Osteocyte (in vitro differentiated cells): ENCODE measurements at regions not wholly inside any gene's neighbourhood (a gene's known extent, or its start where the extent isn't known, plus 50 kb on each side); places are given as distances from the start of the nearest gene placed in this dataset.
A peak's percentile ranks its signal among the peaks of the same experiment; 100 is the strongest.
"Not testable (repeated sequence)": the region's sequence is repeated elsewhere in the genome, so short reads cannot be mapped to it uniquely, and the experiment has no call there.

Source experiments
- DNase-seq: peaks from one replicate; pipeline ENCODE4 v3.0.0; 2021; ENCODE audit warnings: mixed read lengths; ENCODE audit not compliant: unreplicated experiment; ENCODE audit errors: extremely low spot score
- H3K27ac Mint-ChIP-seq: one replicate; pipeline ENCODE4 v1.8.0; 2021; ENCODE audit warnings: mild to moderate bottlenecking, mixed read lengths; ENCODE audit not compliant: unreplicated experiment
- H3K27me3 Mint-ChIP-seq: one replicate; pipeline ENCODE4 v1.8.0; 2021; ENCODE audit warnings: mixed read lengths; ENCODE audit not compliant: unreplicated experiment
- H3K36me3 Mint-ChIP-seq: one replicate; pipeline ENCODE4 v1.8.0; 2021; ENCODE audit warnings: mixed read lengths; ENCODE audit not compliant: unreplicated experiment
- H3K4me1 Mint-ChIP-seq: one replicate; pipeline ENCODE4 v1.8.0; 2021; ENCODE audit warnings: mixed read lengths; ENCODE audit not compliant: unreplicated experiment
- H3K4me3 Mint-ChIP-seq: one replicate; pipeline ENCODE4 v1.8.0; 2021; ENCODE audit warnings: mild to moderate bottlenecking, moderate library complexity, mixed read lengths; ENCODE audit not compliant: unreplicated experiment
- H3K9me3 Mint-ChIP-seq: one replicate; pipeline ENCODE4 v1.8.0; 2021; ENCODE audit warnings: mixed read lengths; ENCODE audit not compliant: unreplicated experiment
- CTCF ChIP-seq: fragments of 200-600 bp; sonication (generic); IDR thresholded peaks from 2 replicates; pipeline ENCODE4 v1.5.0; 2021; ENCODE audit warnings: antibody characterized with exemption, mild to moderate bottlenecking, moderate library complexity

GRCh38 chr6:22164236-22164635 is 132.6 kb downstream of the PRL start:
- Mint-ChIP-seq H3K27me3 (no peaks in the 10 kb centered on the region), H3K4me3 (no peak overlapping the region), H3K4me1 (peaks cover 10% of the 10 kb centered on the region), H3K9me3 (peaks cover 11% of the 10 kb centered on the region), H3K36me3 (peaks cover 3% of the 10 kb centered on the region), H3K27ac (peak overlapping the region; percentile 25)
- TF ChIP-seq CTCF = no peak
- no peak for DNase-seq

- DNase-seq, H3K27ac Mint-ChIP-seq, H3K4me3 Mint-ChIP-seq, H3K4me1 Mint-ChIP-seq, H3K27me3 Mint-ChIP-seq: not testable (repeated sequence)
- Mint-ChIP-seq H3K9me3 (peaks cover 33% of the 10 kb centered on the region), H3K36me3 (peaks cover 12% of the 10 kb centered on the region)
These were observed 125.8 kb downstream of the PRL start for GRCh38 chr6:22171006-22171405.

GRCh38 chr6:22171885-22172284 is 125.0 kb downstream of the PRL start:
- Mint-ChIP-seq H3K36me3 (peaks cover 12% of the 10 kb centered on the region), H3K9me3 (peaks cover 33% of the 10 kb centered on the region)
- not testable (repeated sequence) for H3K4me1 Mint-ChIP-seq, H3K27me3 Mint-ChIP-seq, H3K27ac Mint-ChIP-seq, H3K4me3 Mint-ChIP-seq, DNase-seq

GRCh38 chr6:22173311-22173710 is 123.5 kb downstream of the PRL start:
- Mint-ChIP-seq H3K36me3 (peaks cover 12% of the 10 kb centered on the region), H3K27me3 (no peaks in the 10 kb centered on the region), H3K4me1 (no peaks in the 10 kb centered on the region), H3K27ac (no peak overlapping the region), H3K4me3 (no peak overlapping the region), H3K9me3 (peaks cover 33% of the 10 kb centered on the region)
- DNase-seq = no peak
- no peak for TF ChIP-seq CTCF

- H3K27me3 Mint-ChIP-seq, H3K27ac Mint-ChIP-seq, H3K4me1 Mint-ChIP-seq, DNase-seq, H3K4me3 Mint-ChIP-seq: not testable (repeated sequence)
- Mint-ChIP-seq H3K9me3 (peaks cover 32% of the 10 kb centered on the region), H3K36me3 (peaks cover 13% of the 10 kb centered on the region)
These were observed 116.6 kb downstream of the PRL start for GRCh38 chr6:22180250-22180649.

GRCh38 chr6:22184371-22184770 is 112.5 kb downstream of the PRL start:
- TF ChIP-seq CTCF = no peak
- DNase-seq = no peak
- Mint-ChIP-seq H3K4me3 (no peak overlapping the region), H3K36me3 (peaks cover 13% of the 10 kb centered on the region), H3K27ac (no peak overlapping the region), H3K9me3 (peaks cover 37% of the 10 kb centered on the region), H3K27me3 (no peaks in the 10 kb centered on the region), H3K4me1 (no peaks in the 10 kb centered on the region)

- peak overlapping the region; percentile 20 for H3K27ac Mint-ChIP-seq
- no peak overlapping the region for H3K4me3 Mint-ChIP-seq
- no peak for DNase-seq
- H3K4me1 Mint-ChIP-seq = peaks cover 21% of the 10 kb centered on the region
- no peaks in the 10 kb centered on the region for H3K27me3 Mint-ChIP-seq
- H3K36me3 Mint-ChIP-seq = no peaks in the 10 kb centered on the region
- TF ChIP-seq CTCF = no peak
- H3K9me3 Mint-ChIP-seq = peaks cover 8% of the 10 kb centered on the region
These were observed 106.9 kb downstream of the PRL start for GRCh38 chr6:22189946-22190345.
